HG02759 (cell line): ENCODE measurements at regions not wholly inside any gene's neighbourhood (a gene's known extent, or its start where the extent isn't known, plus 50 kb on each side); places are given as distances from the start of the nearest gene placed in this dataset.
"Not testable (repeated sequence)": the region's sequence is repeated elsewhere in the genome, so short reads cannot be mapped to it uniquely, and the experiment has no call there.

Source experiments
- ATAC-seq: cut with Tn5 transposase; IDR thresholded peaks from one replicate; pipeline ENCODE4 v1.9.1; 2021; ENCODE audit warnings: mild to moderate bottlenecking, moderate library complexity; ENCODE audit not compliant: unreplicated experiment

- ATAC-seq = no peak
Measured at GRCh38 chr3:21036888-21037287, 714.1 kb downstream of the ZNF385D start.

DNA sequence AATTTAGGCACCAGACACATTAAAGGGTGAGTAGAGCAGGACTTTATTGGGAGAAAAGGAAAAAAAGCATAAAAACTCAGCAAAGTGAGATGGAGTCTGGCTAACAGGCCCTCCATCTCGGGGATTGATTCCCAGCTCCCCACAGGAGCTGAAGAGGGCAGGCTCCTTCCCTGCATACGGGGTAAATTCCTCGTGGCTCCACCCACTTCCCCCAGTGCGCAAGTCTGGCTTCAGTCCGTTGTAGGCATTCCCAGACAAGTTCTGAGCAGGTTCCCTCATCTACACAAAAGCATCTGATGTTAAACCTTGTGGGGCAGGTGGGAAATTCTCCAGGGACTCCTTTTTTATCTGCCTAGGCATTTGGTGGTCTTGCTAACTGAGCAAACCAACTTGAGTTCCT, 722.6 kb downstream of the ZNF385D start:
- no peak for ATAC-seq

DNA sequence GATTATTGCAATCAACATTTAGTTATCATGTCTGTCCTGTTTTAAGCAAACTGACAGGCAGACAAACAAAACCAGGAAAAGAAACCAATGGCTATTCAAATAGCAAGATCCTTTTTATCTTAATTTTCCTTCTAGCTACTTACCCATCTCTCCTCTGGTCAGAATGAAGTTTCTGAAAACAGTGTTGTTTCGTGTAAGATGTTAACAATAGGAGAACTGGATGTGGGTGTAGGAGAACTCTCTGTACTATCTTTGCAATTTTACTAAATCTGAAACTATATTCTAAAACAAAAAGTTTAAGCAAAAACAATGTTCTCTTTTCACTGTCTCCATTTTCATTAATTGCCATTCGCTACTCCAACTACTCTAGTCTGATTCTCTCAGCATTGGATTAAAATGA, 726.4 kb downstream of the ZNF385D start:
- no peak for ATAC-seq

DNA sequence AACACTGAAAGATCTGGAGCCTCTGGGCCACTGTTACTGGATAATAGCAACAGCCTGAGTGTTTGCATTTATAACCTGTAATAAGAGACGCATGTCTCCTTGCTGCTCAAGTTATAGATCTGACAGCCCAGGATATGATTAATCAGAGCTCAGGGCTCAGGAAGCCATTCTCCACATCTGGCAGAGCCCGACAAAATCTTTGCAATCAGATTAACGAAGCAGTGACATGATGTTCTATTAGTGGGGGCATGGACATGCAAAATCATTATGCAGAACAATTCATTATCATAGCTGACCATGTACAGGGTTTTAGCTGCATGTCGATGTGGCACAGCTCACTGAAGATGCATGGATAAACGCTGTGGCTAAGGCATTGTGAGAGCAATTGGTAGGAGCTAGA, 730.3 kb downstream of the ZNF385D start:
- ATAC-seq = no peak

- no peak for ATAC-seq
Measured at GRCh38 chr3:21020043-21020442, 731.0 kb downstream of the ZNF385D start.

- ATAC-seq = no peak
Measured at GRCh38 chr3:21017115-21017852, 733.7 kb downstream of the ZNF385D start.

GRCh38 chr3:21013566-21013965, 737.4 kb downstream of the ZNF385D start:
- no peak for ATAC-seq

DNA sequence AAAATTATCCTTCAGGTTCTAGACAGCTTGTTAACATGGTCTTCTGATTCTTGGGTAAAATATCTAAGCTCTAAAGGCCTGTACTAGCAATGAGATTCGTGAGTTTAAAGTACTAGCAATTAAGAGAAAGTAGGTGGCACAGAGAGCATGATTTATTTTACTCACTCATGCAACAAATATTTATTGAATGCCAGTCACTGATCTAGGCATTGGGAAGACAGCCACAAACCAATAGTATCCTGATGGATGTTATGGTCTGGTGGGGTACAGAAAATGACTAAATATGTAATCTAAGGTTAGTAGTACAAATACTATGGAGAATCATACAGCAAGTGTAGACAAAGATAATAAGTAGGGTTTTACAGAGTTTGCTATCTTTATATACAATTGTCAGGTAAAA, 751.3 kb downstream of the ZNF385D start:
- no peak for ATAC-seq

DNA sequence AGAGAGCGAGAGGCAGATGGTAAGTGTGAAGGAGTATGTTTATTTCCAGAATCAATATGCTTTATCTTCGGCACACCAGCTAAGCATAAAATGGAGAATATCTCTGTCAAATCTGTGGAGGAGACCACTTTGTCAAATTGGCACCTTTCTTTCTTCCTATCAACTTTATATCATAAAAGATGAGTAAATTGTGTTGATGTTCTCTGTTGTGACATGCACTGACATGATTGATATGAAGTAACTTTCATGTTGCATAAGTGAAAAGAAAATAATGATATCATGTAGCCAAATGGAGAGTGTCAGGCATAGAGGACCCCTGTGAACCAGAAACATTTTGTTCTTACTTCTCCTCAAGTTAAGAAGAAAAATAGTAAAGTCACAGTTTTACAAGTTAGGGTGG, 753.8 kb downstream of the ZNF385D start:
- ATAC-seq = no peak

DNA sequence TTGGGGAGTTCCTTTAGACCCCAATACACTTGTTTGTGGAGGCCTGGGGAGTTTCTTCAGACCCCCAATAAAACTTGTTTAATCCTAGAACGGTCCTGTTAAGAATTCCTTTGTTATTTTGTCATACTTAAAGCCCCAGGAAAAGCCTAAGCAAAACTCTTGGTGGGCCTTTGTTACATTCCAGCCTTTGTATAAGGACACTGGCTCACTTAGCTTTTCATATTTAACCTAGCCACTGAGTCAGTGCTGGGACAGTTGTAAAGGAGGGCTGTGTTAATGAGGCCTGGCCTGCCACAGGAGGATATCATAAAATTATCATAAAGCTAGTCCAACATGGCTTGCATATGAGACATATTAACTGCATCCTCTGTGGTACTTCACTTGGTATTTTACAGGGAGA, 760.1 kb downstream of the ZNF385D start:
- ATAC-seq = no peak

GRCh38 chr3:20989653-20990052, 761.4 kb downstream of the ZNF385D start:
- ATAC-seq = not testable (repeated sequence)

DNA sequence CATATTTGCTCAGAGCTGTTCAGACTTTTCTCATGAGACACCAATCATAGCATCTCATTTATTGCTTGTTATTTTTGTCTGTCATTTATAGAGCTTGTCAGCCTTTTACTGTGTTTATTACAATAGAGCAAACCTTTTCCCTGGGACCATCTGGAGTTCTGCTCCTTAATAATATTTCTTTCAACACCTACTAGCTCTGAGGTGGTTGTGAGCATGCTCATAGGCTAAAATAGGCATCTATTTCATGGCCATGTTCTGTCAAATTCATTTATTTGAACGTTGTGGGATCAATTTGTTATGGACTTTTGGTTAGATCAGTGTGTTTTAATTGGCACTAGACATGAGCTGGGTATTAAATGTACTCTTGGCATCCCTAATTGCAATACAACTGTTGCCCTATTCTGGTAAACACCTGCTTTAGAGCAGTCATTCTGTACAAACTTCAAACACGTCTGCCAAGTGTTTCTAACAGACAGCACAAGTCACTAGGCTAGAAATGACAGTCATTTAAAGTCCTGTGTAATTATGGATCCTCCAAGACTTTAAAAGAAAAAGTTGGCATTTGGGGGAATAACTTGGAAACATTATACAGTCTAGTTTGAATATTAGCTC, 766.3 kb downstream of the ZNF385D start:
- ATAC-seq = no peak

GRCh38 chr3:20975188-20975651, 775.8 kb downstream of the ZNF385D start:
- ATAC-seq = no peak

- ATAC-seq = no peak
Measured at GRCh38 chr3:20974396-20974795, 776.6 kb downstream of the ZNF385D start.

DNA sequence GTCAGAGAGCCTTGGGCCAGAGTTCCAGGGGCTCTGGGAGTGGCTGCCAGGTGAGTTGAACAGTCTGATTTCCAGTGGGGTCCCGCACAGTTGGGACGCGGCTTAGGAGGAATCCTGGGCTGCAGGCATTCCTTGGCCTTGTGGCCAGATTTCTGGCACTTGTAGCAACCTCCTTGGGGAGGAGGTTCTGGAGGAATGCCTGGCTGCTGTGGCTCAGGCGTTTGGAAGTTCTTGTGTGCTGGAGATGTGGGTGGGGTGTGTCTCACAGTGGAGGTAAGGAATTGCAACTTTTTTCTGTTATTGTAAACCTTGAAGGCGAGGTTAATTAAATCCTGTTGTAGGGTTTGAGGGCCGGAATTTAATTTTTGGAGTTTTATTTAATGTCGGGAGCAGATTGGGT, 780.2 kb downstream of the ZNF385D start:
- not testable (repeated sequence) for ATAC-seq

- not testable (repeated sequence) for ATAC-seq
Measured at GRCh38 chr3:20967485-20967884, 781.5 kb upstream of the SGO1 start.

DNA sequence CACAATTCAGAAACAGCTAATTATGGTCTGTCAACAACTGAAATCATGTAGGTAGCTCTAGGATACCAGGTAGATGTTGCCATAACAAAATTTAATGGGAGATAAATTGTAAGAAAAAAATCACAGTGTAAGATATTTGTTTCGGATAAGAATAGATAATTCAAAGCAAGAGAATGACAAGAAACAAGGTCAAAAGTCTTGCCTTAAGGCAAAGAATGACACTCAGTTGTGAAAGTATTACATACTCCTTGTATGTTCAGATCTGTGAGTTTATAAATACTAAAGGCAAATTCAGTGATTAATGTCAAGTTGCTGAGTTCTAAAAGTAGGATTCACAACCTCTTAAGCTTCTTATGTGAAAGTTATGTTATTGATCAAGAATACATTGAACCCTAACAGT, 772.2 kb upstream of the SGO1 start:
- ATAC-seq = no peak

DNA sequence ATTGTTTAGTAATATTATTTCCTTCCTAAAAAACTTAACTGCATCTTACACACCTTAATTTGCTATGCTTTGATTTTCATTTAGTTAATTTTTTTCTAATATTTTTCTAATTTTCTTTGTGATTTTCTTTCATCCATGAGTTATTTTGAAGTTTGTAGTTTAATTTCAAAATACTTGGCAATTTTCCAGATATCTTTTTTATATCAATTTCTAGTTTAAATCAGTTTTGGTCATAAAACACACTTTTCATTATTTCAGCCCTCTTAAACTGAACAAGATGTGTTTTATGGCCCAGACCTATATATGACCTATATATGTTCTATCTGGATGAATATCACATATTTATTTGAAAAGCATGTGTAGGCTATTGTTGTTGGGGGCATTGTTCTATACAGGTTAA, 759.9 kb upstream of the SGO1 start:
- ATAC-seq = no peak

DNA sequence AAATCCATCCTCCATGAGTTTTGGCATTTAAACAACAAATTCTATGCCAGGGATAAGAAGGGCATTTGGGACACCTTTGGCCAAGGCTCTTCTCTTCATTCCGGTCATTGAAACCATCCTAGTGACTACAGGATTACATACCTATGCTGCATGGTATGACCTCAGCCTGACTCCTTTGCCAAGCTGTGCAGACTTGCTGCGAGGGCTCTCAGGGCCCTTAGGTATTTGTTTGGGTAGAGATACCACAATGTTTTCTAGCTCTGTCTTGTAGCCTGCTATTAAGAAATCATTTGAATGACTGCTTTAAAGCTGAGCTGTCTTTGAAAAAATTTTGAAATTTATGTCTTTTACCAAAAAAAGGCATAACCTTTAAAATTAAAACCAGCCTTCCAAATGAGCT, 749.8 kb upstream of the SGO1 start:
- no peak for ATAC-seq

DNA sequence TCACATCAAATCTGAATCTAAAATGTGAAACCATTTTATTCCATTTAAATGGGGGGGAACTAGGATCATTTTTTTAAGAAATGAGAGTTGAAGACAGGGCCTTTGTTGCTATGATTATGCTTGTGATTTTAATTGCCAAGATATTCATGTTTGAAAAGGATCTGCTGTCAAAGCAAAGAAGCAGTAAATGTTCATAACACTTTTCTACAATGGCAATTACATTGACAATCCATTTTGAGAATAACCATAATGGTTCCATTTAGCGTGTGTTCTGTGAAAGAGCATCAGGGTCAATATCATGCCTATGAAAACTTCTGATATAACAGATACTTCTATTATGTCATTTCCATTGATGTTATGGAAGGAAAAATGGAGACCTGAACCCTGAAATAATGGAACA, 745.8 kb upstream of the SGO1 start:
- ATAC-seq = no peak

- ATAC-seq = no peak
Measured at GRCh38 chr3:20930034-20930433, 744.0 kb upstream of the SGO1 start.

GRCh38 chr3:20924646-20925385, 738.8 kb upstream of the SGO1 start:
- no peak for ATAC-seq
